ENCODE measurements at regions not wholly inside any gene's neighbourhood (a gene's known extent, or its start where the extent isn't known, plus 50 kb on each side); places are given as distances from the start of the nearest gene placed in this dataset.

DNA sequence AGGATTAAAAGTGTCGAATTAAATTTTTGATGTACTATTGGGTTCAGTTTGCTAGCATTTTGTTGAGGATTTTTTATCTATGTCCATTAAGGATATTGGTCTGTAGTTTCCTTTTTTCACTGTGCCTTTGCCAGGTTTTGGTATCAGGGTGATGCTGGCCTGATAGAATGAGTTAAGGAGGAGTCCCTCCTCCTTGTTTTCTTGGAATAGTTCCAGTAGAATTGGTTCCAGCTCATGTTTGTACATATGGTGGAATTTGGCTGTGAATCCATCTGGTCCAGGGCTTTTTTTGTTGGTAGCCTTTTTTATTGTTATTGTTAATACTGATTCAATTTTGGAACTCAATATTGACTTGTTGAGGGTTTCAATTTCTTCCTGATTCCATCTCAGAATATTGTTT is 141.8 kb downstream of the SIM1 start:
- TF ChIP-seq, protein P1, sequence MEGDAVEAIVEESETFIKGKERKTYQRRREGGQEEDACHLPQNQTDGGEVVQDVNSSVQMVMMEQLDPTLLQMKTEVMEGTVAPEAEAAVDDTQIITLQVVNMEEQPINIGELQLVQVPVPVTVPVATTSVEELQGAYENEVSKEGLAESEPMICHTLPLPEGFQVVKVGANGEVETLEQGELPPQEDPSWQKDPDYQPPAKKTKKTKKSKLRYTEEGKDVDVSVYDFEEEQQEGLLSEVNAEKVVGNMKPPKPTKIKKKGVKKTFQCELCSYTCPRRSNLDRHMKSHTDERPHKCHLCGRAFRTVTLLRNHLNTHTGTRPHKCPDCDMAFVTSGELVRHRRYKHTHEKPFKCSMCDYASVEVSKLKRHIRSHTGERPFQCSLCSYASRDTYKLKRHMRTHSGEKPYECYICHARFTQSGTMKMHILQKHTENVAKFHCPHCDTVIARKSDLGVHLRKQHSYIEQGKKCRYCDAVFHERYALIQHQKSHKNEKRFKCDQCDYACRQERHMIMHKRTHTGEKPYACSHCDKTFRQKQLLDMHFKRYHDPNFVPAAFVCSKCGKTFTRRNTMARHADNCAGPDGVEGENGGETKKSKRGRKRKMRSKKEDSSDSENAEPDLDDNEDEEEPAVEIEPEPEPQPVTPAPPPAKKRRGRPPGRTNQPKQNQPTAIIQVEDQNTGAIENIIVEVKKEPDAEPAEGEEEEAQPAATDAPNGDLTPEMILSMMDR (IDR thresholded peaks at IDR 0.05; ENCODE audit: insufficient read depth, low read length, severe bottlenecking), result no peak
- FAIRE-seq, result no peak
- no peak for DNase-seq (ENCODE audit: low read depth)
- Histone ChIP-seq H3K27me3 (ENCODE audit: control insufficient read depth, insufficient read depth, low read length) (no peaks in the 10 kb centered on the region), H3K36me3 (ENCODE audit: control insufficient read depth, insufficient read depth, low read length) (no peaks in the 10 kb centered on the region), H3K4me3 (ENCODE audit: low read depth, low read length) (no peak overlapping the region)

DNA sequence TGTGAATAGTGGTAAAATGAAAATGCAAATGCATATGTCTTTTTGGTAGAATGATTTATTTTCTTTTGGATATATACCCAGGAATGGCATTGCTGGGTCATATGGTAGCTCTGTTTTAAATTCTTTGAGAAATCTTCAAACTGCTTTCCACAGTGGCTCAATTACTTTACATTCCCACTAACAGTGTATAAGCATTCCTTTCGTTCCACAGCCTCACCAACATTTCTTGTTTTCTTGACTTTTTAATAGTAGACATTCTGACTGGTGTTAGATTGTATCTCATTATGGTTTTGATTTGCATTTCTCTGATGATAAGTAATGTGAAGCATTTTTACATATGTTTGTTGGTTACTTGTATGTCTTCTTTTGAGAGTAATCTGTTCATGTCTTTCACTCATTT is 144.0 kb downstream of the SIM1 start:
- Histone ChIP-seq H3K36me3 (ENCODE audit: control insufficient read depth, insufficient read depth, low read length) (no peaks in the 10 kb centered on the region), H3K4me3 (ENCODE audit: low read depth, low read length) (no peak overlapping the region), H3K27me3 (ENCODE audit: control insufficient read depth, insufficient read depth, low read length) (no peaks in the 10 kb centered on the region)
- no peak for DNase-seq (ENCODE audit: low read depth)
- no peak for FAIRE-seq
- TF ChIP-seq, protein P1 (IDR thresholded peaks at IDR 0.05; ENCODE audit: insufficient read depth, low read length, severe bottlenecking), result no peak

DNA sequence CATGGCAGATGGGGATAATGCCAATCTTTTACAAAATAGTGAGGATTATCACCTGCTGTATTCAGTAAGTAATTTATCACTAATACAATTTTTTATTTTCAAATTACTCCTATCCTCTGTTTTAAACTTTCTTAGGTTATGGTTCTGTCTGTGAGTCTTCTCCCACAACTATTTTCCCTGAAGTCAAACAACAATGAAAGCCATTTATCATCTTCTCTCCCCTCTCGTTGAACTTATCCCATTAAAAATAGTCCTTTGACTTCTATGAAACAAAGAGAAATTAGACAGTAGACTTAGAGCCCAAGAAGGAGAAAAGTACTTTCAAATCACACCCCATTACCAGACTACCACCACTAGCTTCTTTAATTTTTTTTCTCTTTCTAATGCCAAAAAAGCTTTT is 147.7 kb downstream of the SIM1 start:
- no peak for DNase-seq (ENCODE audit: low read depth)
- Histone ChIP-seq H3K36me3 (ENCODE audit: control insufficient read depth, insufficient read depth, low read length) (no peaks in the 10 kb centered on the region), H3K4me3 (ENCODE audit: low read depth, low read length) (no peak overlapping the region), H3K27me3 (ENCODE audit: control insufficient read depth, insufficient read depth, low read length) (no peaks in the 10 kb centered on the region)
- TF ChIP-seq, protein P1 (IDR thresholded peaks at IDR 0.05; ENCODE audit: insufficient read depth, low read length, severe bottlenecking), result no peak
- FAIRE-seq, result no peak

DNA sequence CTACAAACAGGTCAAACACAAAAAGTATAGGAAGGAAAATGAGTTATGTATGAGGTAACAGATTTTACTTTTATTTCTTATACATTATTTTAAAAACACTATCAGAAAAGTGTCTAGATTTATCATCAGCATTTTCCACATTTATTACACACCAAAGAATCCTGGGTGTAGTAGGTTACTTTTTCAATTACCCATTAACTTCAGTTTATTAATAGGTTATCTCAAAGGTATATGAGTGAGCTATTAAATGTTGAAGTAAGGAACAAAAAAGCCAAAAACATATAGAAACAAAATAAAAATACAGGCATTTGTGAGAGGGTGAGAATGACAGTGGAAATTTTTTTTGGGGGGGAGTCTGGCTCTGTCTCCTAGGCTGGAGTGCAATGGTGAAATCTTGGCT is 150.5 kb downstream of the SIM1 start:
- Histone ChIP-seq H3K36me3 (ENCODE audit: control insufficient read depth, insufficient read depth, low read length) (no peaks in the 10 kb centered on the region), H3K4me3 (ENCODE audit: low read depth, low read length) (no peak overlapping the region), H3K27me3 (ENCODE audit: control insufficient read depth, insufficient read depth, low read length) (no peaks in the 10 kb centered on the region)
- TF ChIP-seq, protein P1 (IDR thresholded peaks at IDR 0.05; ENCODE audit: insufficient read depth, low read length, severe bottlenecking), result no peak
- no peak for DNase-seq (ENCODE audit: low read depth)
- no peak for FAIRE-seq

DNA sequence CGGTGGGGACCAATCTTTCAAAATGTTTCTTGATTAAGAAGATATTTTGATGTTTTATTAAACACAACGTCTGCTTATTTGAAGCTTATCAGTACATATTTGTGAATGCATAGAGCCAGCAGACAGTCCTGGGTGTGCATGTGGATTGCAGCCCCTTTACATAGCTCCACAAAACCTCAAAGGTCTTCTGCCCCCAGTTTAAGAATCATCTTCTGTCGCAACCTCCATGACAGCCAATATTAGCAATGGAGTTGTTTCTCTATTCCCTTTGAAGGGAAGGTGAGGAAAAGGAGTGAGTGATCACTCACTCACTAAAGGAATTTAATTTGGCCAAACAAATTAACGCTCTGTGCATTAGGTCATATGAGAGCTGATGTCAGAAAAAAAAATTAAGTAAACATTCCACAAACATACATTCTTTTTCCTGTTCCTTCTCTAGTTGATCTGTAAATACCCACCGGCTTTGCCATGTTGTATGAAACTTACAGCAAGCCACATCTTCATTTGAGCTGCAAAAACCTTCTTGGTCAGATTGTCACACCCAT is 152.9 kb downstream of the SIM1 start:
- H3K36me3 ChIP-seq (ENCODE audit: control insufficient read depth, insufficient read depth, low read length), result no peaks in the 10 kb centered on the region
- no peaks in the 10 kb centered on the region for H3K27me3 ChIP-seq (ENCODE audit: control insufficient read depth, insufficient read depth, low read length)
- peak; percentile 75 for DNase-seq (ENCODE audit: low read depth)
- TF ChIP-seq, protein P1 (IDR thresholded peaks at IDR 0.05; ENCODE audit: insufficient read depth, low read length, severe bottlenecking), result no peak
- no peak for FAIRE-seq
- H3K4me3 ChIP-seq (ENCODE audit: low read depth, low read length), result no peak overlapping the region

DNA sequence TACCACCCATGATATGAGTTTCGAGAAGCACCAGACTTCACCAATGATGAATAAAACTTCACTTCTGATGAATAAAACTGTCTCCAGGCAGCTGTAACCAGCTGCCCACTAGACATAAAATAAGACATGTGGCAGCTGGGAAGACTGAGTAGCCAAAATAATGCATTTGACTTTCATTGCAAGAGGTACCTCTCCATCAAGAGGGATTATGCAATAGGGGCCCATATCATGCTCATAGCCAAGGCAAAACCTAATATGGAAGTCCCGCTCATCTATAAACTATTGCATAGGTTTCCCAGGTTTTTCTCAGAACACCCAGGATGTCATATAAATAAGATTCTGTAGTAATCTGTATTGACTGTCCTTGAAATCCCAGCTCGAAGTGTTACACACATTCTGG is 155.5 kb downstream of the SIM1 start:
- DNase-seq (ENCODE audit: low read depth) (no peak), FAIRE-seq (no peak)
- TF ChIP-seq, protein P1 (IDR thresholded peaks at IDR 0.05; ENCODE audit: insufficient read depth, low read length, severe bottlenecking), result no peak
- no peak overlapping the region for H3K4me3 ChIP-seq (ENCODE audit: low read depth, low read length)
- no peaks in the 10 kb centered on the region for H3K36me3 ChIP-seq (ENCODE audit: control insufficient read depth, insufficient read depth, low read length)
- no peaks in the 10 kb centered on the region for H3K27me3 ChIP-seq (ENCODE audit: control insufficient read depth, insufficient read depth, low read length)

Measured in bronchial epithelial cell (primary cell).